A549 (cell line): ENCODE measurements at regions not wholly inside any gene's neighbourhood (a gene's known extent, or its start where the extent isn't known, plus 50 kb on each side); places are given as distances from the start of the nearest gene placed in this dataset.

Experiments used
- ATAC-seq, 2 experiments: fragments of 200-7000 bp in 1 of 2; fragments of >200 bp in 1 of 2; cut with Nextera tagmentation in 1 of 2; cut with Tn5 transposase in 1 of 2; 3 replicates each; pipeline versions ENCODE4 v1.8.0 to v1.9.1; 2018 to 2020; ENCODE audit warnings: mild to moderate bottlenecking in 1 of 2, moderate library complexity in 1 of 2
- CTCF ChIA-PET: fragments of 300-600 bp; sonication (Branson Sonifier 250); formaldehyde crosslinking; extraction: SDS; loops from one replicate; lab custom pipeline; 2021; ENCODE audit warnings: antibody characterized with exemption, inconsistent platforms; lab: Yijun Ruan, JAX
- POLR2A ChIA-PET: fragments of 350-600 bp; formaldehyde crosslinking; extraction: SDS; loops from one replicate; lab custom pipeline; 2021; ENCODE audit warnings: antibody characterized with exemption, inconsistent platforms; lab: Yijun Ruan, JAX
- DNase-seq, 2 experiments: peaks; one replicate each; pipeline versions ENCODE4 v3.0.0 to v3.0.0-alpha.2; 2011 to 2016; ENCODE audit warnings: low read depth in 1 of 2, low spot score in 1 of 2
- FAIRE-seq: peaks from 2 replicates; lab custom pipeline; 2011; peaks lifted over from hg19 to GRCh38; lab: Jason Lieb, UNC
- H3K27ac ChIP-seq, 2 experiments: fragments of >200 bp; sonication (Bioruptor Twin); formaldehyde crosslinking; 3 replicates each; pipeline ENCODE4 v1.5.1; 2016 to 2017
- H3K4me1 ChIP-seq: fragments of >200 bp; sonication (Bioruptor Twin); formaldehyde crosslinking; 3 replicates; pipeline ENCODE4 v1.6.1; 2016
- H3K4me2 ChIP-seq: fragments of >200 bp; sonication (Bioruptor Twin); formaldehyde crosslinking; 3 replicates; pipeline ENCODE4 v1.6.1; 2016
- H3K4me3 ChIP-seq: fragments of >200 bp; sonication (Bioruptor Twin); formaldehyde crosslinking; 3 replicates; pipeline ENCODE4 v1.5.1; 2016
- H3K9me3 ChIP-seq: fragments of >200 bp; sonication (Bioruptor Twin); formaldehyde crosslinking; 3 replicates; pipeline ENCODE4 v1.6.1; 2016
- BHLHE40 ChIP-seq: IDR thresholded peaks from 2 replicates; pipeline ENCODE4 v1.6.1; 2012; ENCODE audit warnings: low read depth, low read length, inconsistent platforms
- CBX8 ChIP-seq: fragments of 200-600 bp; sonication (generic); IDR thresholded peaks from 2 replicates; pipeline ENCODE4 v1.6.1; 2016
- E2F6 ChIP-seq: IDR thresholded peaks from 2 replicates; pipeline ENCODE4 v1.6.1; 2012; ENCODE audit warnings: low read depth, borderline replicate concordance
- ESRRA ChIP-seq: fragments of 150-350 bp; IDR thresholded peaks from 2 replicates; pipeline ENCODE4 v1.6.1; 2014; ENCODE audit warnings: mild to moderate bottlenecking, low read length, borderline replicate concordance
- FOSL2 ChIP-seq, 2 experiments: fragments of 450-650 bp in 1 of 2; fragments of >200 bp in 1 of 2; sonication (Bioruptor Twin) in 1 of 2; formaldehyde crosslinking; IDR thresholded peaks; 2 replicates each; pipeline versions ENCODE4 v1.5.0 to v1.6.1; 2016 to 2020; ENCODE audit warnings: mild to moderate bottlenecking in 1 of 2, moderate library complexity in 1 of 2
- FOXS1 ChIP-seq: fragments of 250-450 bp; sonication (Bioruptor Pico); IDR thresholded peaks from 2 replicates; pipeline ENCODE4 v1.5.0; 2020; ENCODE audit warnings: mild to moderate bottlenecking, moderate library complexity
- HDAC2 ChIP-seq: fragments of 200-600 bp; sonication (generic); IDR thresholded peaks from 2 replicates; pipeline ENCODE4 v1.6.1; 2016
- HES2 ChIP-seq: fragments of >200 bp; sonication (Bioruptor Twin); formaldehyde crosslinking; IDR thresholded peaks from 2 replicates; pipeline ENCODE4 v1.6.1; 2016
- HOXA7 ChIP-seq: fragments of 250-450 bp; sonication (Bioruptor Pico); IDR thresholded peaks from 2 replicates; pipeline ENCODE4 v1.5.0; 2020; ENCODE audit warnings: mild to moderate bottlenecking, moderate library complexity
- JUN ChIP-seq, 2 experiments: fragments of >200 bp; sonication (Bioruptor Twin); formaldehyde crosslinking; IDR thresholded peaks; 2 replicates in 1 of 2; 3 replicates in 1 of 2; pipeline ENCODE4 v1.6.1; 2016 to 2017
- KDM1A ChIP-seq: fragments of 200-600 bp; sonication (generic); IDR thresholded peaks from 2 replicates; pipeline ENCODE4 v1.6.1; 2016; ENCODE audit warnings: low read depth, mild to moderate bottlenecking
- MAFK ChIP-seq: fragments of 450-650 bp; IDR thresholded peaks from 2 replicates; pipeline ENCODE4 v1.6.1; 2014; ENCODE audit not compliant: partially characterized antibody
- MAX ChIP-seq: IDR thresholded peaks from 2 replicates; pipeline ENCODE4 v1.6.1; 2012
- MYC ChIP-seq: IDR thresholded peaks from 2 replicates; pipeline ENCODE4 v1.6.1; 2012; ENCODE audit warnings: mild to moderate bottlenecking, inconsistent platforms, low read length, improper control_type of control experiment, borderline replicate concordance
- NPAS2 ChIP-seq: fragments of 250-450 bp; sonication (Bioruptor Pico); IDR thresholded peaks from 2 replicates; pipeline ENCODE4 v1.8.0; 2022; ENCODE audit warnings: mild to moderate bottlenecking, moderate library complexity, borderline replicate concordance
- NR3C1 ChIP-seq: fragments of >200 bp; sonication (Bioruptor Twin); formaldehyde crosslinking; IDR thresholded peaks from 3 replicates; pipeline ENCODE4 v1.6.1; 2017
- PHF8 ChIP-seq: fragments of 200-600 bp; sonication (generic); IDR thresholded peaks from 2 replicates; pipeline ENCODE4 v1.6.1; 2016; ENCODE audit warnings: low read depth, mild to moderate bottlenecking, antibody characterized with exemption, moderate library complexity, borderline replicate concordance
- POLR2A ChIP-seq: IDR thresholded peaks from 2 replicates; pipeline ENCODE4 v1.6.1; 2012; ENCODE audit warnings: mild to moderate bottlenecking, low read length
- RAD21 ChIP-seq, 2 experiments: fragments of >200 bp in 1 of 2; sonication (Bioruptor Twin) in 1 of 2; formaldehyde crosslinking in 1 of 2; IDR thresholded peaks in 1 of 2; conservative IDR thresholded peaks in 1 of 2; 2 replicates in 1 of 2; 3 replicates in 1 of 2; pipeline ENCODE4 v1.6.1; 2012 to 2018; ENCODE audit warnings: inconsistent platforms in 1 of 2
- RCOR1 ChIP-seq: fragments of 150-350 bp; IDR thresholded peaks from 2 replicates; pipeline ENCODE4 v1.6.1; 2014; ENCODE audit warnings: antibody characterized with exemption, low read length, low read depth
- SMC3 ChIP-seq: fragments of >200 bp; sonication (Bioruptor Twin); formaldehyde crosslinking; IDR thresholded peaks from 3 replicates; pipeline ENCODE4 v1.6.1; 2018; ENCODE audit warnings: inconsistent platforms
- SREBF2 ChIP-seq: fragments of 450-650 bp; IDR thresholded peaks from 2 replicates; pipeline ENCODE4 v1.6.1; 2014; ENCODE audit warnings: mild to moderate bottlenecking, moderate library complexity
- TFCP2L1 ChIP-seq: fragments of 250-450 bp; sonication (Bioruptor Pico); IDR thresholded peaks from 2 replicates; pipeline ENCODE4 v1.5.0; 2021; ENCODE audit warnings: mild to moderate bottlenecking
- TP53 ChIP-seq: fragments of 250-450 bp; sonication (Bioruptor Pico); IDR thresholded peaks from 2 replicates; pipeline ENCODE4 v1.5.0; 2021; ENCODE audit warnings: mild to moderate bottlenecking, moderate library complexity
- USF2 ChIP-seq: fragments of 450-650 bp; IDR thresholded peaks from 2 replicates; pipeline ENCODE4 v1.6.1; 2014; ENCODE audit warnings: antibody characterized with exemption
- ZFP36 ChIP-seq: fragments of 450-650 bp; IDR thresholded peaks from 2 replicates; pipeline ENCODE4 v1.6.1; 2014; ENCODE audit warnings: borderline replicate concordance; ENCODE audit not compliant: partially characterized antibody
- WGBS: methylation state at CpG from one replicate; pipeline ENCODE4 v1.1.6; 2017; ENCODE audit errors: missing lambda C conversion rate; 5-methylcytosine and 5-hydroxymethylcytosine counted together

GRCh38 chr2:6429210-6429986 is 436.3 kb downstream of the CMPK2 start (continued):
- TF ChIP-seq ESRRA (no peak), MAFK (no peak), BHLHE40 (no peak), POLR2A (no peak), HDAC2 (no peak)

GRCh38 chr2:6434438-6434837 is 431.3 kb downstream of the CMPK2 start:
- no peak for DNase-seq
- Histone ChIP-seq H3K27ac (no peak overlapping the region), H3K4me1 (no peaks in the 10 kb centered on the region), H3K4me3 (no peak overlapping the region), H3K9me3 (no peaks in the 10 kb centered on the region; the same call in 2 of the 3 replicates), H3K4me2 (no peak overlapping the region)
- TF ChIP-seq HDAC2, result no peak
- TF ChIP-seq CBX8, result no peak
- TF ChIP-seq JUN (IDR thresholded peaks at IDR 0.05), result no peak
- TF ChIP-seq USF2, result no peak
- no peak for TF ChIP-seq SREBF2
- TF ChIP-seq POLR2A, result no peak
- no peak for TF ChIP-seq FOSL2 (IDR thresholded peaks at IDR 0.05)
- TF ChIP-seq FOSL2 (CRISPR knock-in tag; IDR thresholded peaks at IDR 0.05), result no peak
- TF ChIP-seq TFCP2L1 (CRISPR knock-in tag), result no peak
- TF ChIP-seq ESRRA, result no peak
- no peak for TF ChIP-seq RAD21 (conservative IDR thresholded peaks at IDR 0.05 in 1 of 2, IDR thresholded peaks at IDR 0.05 in 1 of 2)
- TF ChIP-seq E2F6, result no peak
- no peak for TF ChIP-seq RCOR1
- no peak for TF ChIP-seq SMC3
- TF ChIP-seq HES2, result no peak
- TF ChIP-seq MAFK, result no peak
- no peak for TF ChIP-seq FOXS1 (CRISPR knock-in tag)
- TF ChIP-seq NR3C1, result no peak
- no peak for TF ChIP-seq ZFP36
- TF ChIP-seq TP53 (CRISPR knock-in tag), result no peak
- no peak for FAIRE-seq
- ATAC-seq, result no peak
- ChIA-PET CTCF (no interaction called here), POLR2A (no interaction called here)
- 18% methylated on average over 6 of the region's 6 CpGs for WGBS

GRCh38 chr2:6441800-6442199 is 423.9 kb downstream of the CMPK2 start:
- POLR2A ChIA-PET, result no interaction called here
- no peak for DNase-seq

More at GRCh38 chr2:6441800-6442199, 423.9 kb downstream of the CMPK2 start:
- TF ChIP-seq POLR2A (no peak), FOSL2 (IDR thresholded peaks at IDR 0.05) (no peak), FOSL2 (CRISPR knock-in tag; IDR thresholded peaks at IDR 0.05) (no peak), MYC (no peak), BHLHE40 (no peak), NPAS2 (CRISPR knock-in tag) (no peak), NR3C1 (no peak), MAX (no peak), HOXA7 (CRISPR knock-in tag) (no peak), HES2 (no peak), KDM1A (no peak), PHF8 (no peak)
- Histone ChIP-seq H3K4me1 (no peaks in the 10 kb centered on the region), H3K9me3 (no peaks in the 10 kb centered on the region; the same call in 2 of the 3 replicates), H3K27ac (no peak overlapping the region), H3K4me3 (no peak overlapping the region), H3K4me2 (no peak overlapping the region)
- ATAC-seq (no peak), FAIRE-seq (no peak)
- 10% methylated on average over 2 of the region's 2 CpGs for WGBS
- CTCF ChIA-PET, result no interaction called here
